ENCODE measurements at regions not wholly inside any gene's neighbourhood (a gene's known extent, or its start where the extent isn't known, plus 50 kb on each side); places are given as distances from the start of the nearest gene placed in this dataset.

GRCh38 chr6:40889137-40889832 lies 149.7 kb downstream of the UNC5CL start:
- TF ChIP-seq CREB1 (IDR thresholded peaks at IDR 0.05) (peak; percentile 68), CREB1 (CRISPR knock-in tag; IDR thresholded peaks at IDR 0.05) (no peak), POLR2AphosphoS2 (IDR thresholded peaks at IDR 0.05; ENCODE audit: low read depth, low read length) (no peak)
- Histone ChIP-seq H3K27me3 (ENCODE audit: control insufficient read depth in 1 of 2, insufficient read depth in 2 of 2, low read length in 2 of 2) (peaks cover 2 to 16% of the 10 kb centered on the region in 2 experiments; a peak in 2 of 5 replicates), H3K9ac (ENCODE audit: insufficient read depth, low read depth, low read length) (no peak overlapping the region), H3K4me2 (ENCODE audit: low read depth, low read length) (no peak overlapping the region), H4K20me1 (ENCODE audit: insufficient read depth, low read length) (no peaks in the 10 kb centered on the region), H3K9me3 (ENCODE audit: low read length) (no peaks in the 10 kb centered on the region), H3K27ac (ENCODE audit: extremely low read length, insufficient read depth, low read length) (no peak overlapping the region), H3K4me3 (replicated peaks in 1 of 3; ENCODE audit: insufficient read depth in 1 of 3, low read depth in 2 of 3, low read length in 3 of 3) (no peak overlapping the region), H3K79me2 (ENCODE audit: insufficient read depth, low read length) (no peaks in the 10 kb centered on the region), H3K36me3 (replicated peaks in 1 of 2; ENCODE audit: control insufficient read depth in 1 of 2, insufficient read depth in 2 of 2, low read length in 2 of 2) (no peaks in the 10 kb centered on the region), H3K4me1 (ENCODE audit: insufficient read depth, low read length) (peaks cover 75% of the 10 kb centered on the region), H2AFZ (ENCODE audit: low read length) (no peak overlapping the region)
- ChIA-PET POLR2A (no interaction called here), CTCF (ENCODE audit: low intra/inter-chr PET ratio, low total read pairs) (no interaction called here)
- DNase-seq (ENCODE audit: low spot score), result no peak
- in situ Hi-C loops (cut with HindIII; ENCODE audit: extremely low pct_ligation_motif_present, low pct_unique_long_range_greater_than_20kb), result no loop called here
- intact Hi-C loops (cut with micrococcal nuclease; ENCODE audit: unreplicated experiment), result no loop called here
- no TSS peak for BruUV-seq (replicated peaks)
- FAIRE-seq, result no peak
- 18% methylated on average over 7 of the region's 7 CpGs for WGBS (ENCODE audit: low lambda C conversion rate)
- no peak for ATAC-seq

GRCh38 chr6:40888456-40888990 lies 150.5 kb downstream of the UNC5CL start:
- no peaks in the 10 kb centered on the region for H3K79me2 ChIP-seq (ENCODE audit: insufficient read depth, low read length)
- no peak overlapping the region for H3K27ac ChIP-seq (ENCODE audit: extremely low read length, insufficient read depth, low read length)
- intact Hi-C loops (cut with micrococcal nuclease; ENCODE audit: unreplicated experiment) (no loop called here), in situ Hi-C loops (cut with HindIII; ENCODE audit: extremely low pct_ligation_motif_present, low pct_unique_long_range_greater_than_20kb) (no loop called here)
- FAIRE-seq, result no peak
- DNase-seq (ENCODE audit: low spot score), result no peak
- H3K9me3 ChIP-seq (ENCODE audit: low read length), result no peaks in the 10 kb centered on the region
- H3K9ac ChIP-seq (ENCODE audit: insufficient read depth, low read depth, low read length), result no peak overlapping the region
- WGBS (ENCODE audit: low lambda C conversion rate), result 40% methylated on average over 3 of the region's 3 CpGs
- H3K4me1 ChIP-seq (ENCODE audit: insufficient read depth, low read length), result peaks cover 68% of the 10 kb centered on the region
- TF ChIP-seq ZNF883 (CRISPR knock-in tag; IDR thresholded peaks at IDR 0.05; ENCODE audit: not compliant biosample characterization), result no peak
- no peak for TF ChIP-seq MIER3 (CRISPR knock-in tag; IDR thresholded peaks at IDR 0.05; ENCODE audit: borderline replicate concordance)
- H4K20me1 ChIP-seq (ENCODE audit: insufficient read depth, low read length), result no peaks in the 10 kb centered on the region
- no peaks in the 10 kb centered on the region for H3K36me3 ChIP-seq (replicated peaks in 1 of 2; ENCODE audit: control insufficient read depth in 1 of 2, insufficient read depth in 2 of 2, low read length in 2 of 2)
- no peak overlapping the region for H3K4me2 ChIP-seq (ENCODE audit: low read depth, low read length)
- ChIA-PET POLR2A (no interaction called here), CTCF (ENCODE audit: low intra/inter-chr PET ratio, low total read pairs) (no interaction called here)
- peaks cover 2 to 20% of the 10 kb centered on the region in 2 experiments; a peak in 2 of 5 replicates for H3K27me3 ChIP-seq (ENCODE audit: control insufficient read depth in 1 of 2, insufficient read depth in 2 of 2, low read length in 2 of 2)
- H2AFZ ChIP-seq (ENCODE audit: low read length), result no peak overlapping the region
- no peak for ATAC-seq
- no TSS peak for BruUV-seq (replicated peaks)
- H3K4me3 ChIP-seq (replicated peaks in 1 of 3; ENCODE audit: insufficient read depth in 1 of 3, low read depth in 2 of 3, low read length in 3 of 3), result no peak overlapping the region
